Medulla oblongata (tissue), 1 donor: ENCODE measurements at regions not wholly inside any gene's neighbourhood (a gene's known extent, or its start where the extent isn't known, plus 50 kb on each side); places are given as distances from the start of the nearest gene placed in this dataset.

Source experiments
- DNase-seq: peaks from one replicate; pipeline ENCODE4 v3.0.0-alpha.2; 2015; ENCODE audit errors: extremely low spot score

GRCh38 chrX:13103188-13103913 lies 58.9 kb upstream of the FAM9C start:
- no peak for DNase-seq

GRCh38 chrX:13102636-13103035 lies 58.2 kb upstream of the FAM9C start:
- no peak for DNase-seq

- DNase-seq, result peak; percentile 36
Measured at GRCh38 chrX:13101441-13102139, 57.2 kb upstream of the FAM9C start.

- no peak for DNase-seq
Measured at GRCh38 chrX:13099121-13099520, 54.7 kb upstream of the FAM9C start.

GRCh38 chrX:13096728-13097127 lies 52.3 kb upstream of the FAM9C start:
- DNase-seq, result no peak

GRCh38 chrX:13094828-13095341 lies 50.5 kb upstream of the FAM9C start:
- DNase-seq, result no peak

GRCh38 chrX:13094374-13094773 lies 50.0 kb upstream of the FAM9C start:
- no peak for DNase-seq
